GM12878 (cell line): ENCODE measurements at regions not wholly inside any gene's neighbourhood (a gene's known extent, or its start where the extent isn't known, plus 50 kb on each side); places are given as distances from the start of the nearest gene placed in this dataset.

ENCODE experiments used
- ATAC-seq: fragments of 200-7000 bp; cut with Tn5 transposase; 3 replicates; pipeline ENCODE4 v1.9.1; 2020; ENCODE audit warnings: mild to moderate bottlenecking, moderate library complexity
- BruUV-seq: library from RNA; stranded (reverse); fragments of 400-500 nt; replicated peaks from 2 replicates; lab custom pipeline; 2021; lab: Mats Ljungman, UMichigan
- CTCF ChIA-PET: fragments of 300-600 bp; sonication (Branson Sonifier 250); formaldehyde crosslinking; extraction: SDS; loops from one replicate; lab custom pipeline; 2021; ENCODE audit warnings: inconsistent platforms; lab: Yijun Ruan, JAX
- POLR2A ChIA-PET: fragments of 350-600 bp; formaldehyde crosslinking; extraction: SDS; loops from one replicate; lab custom pipeline; 2021; ENCODE audit warnings: inconsistent platforms; lab: Charles Lee
- RAD21 ChIA-PET: fragments of 300-600 bp; sonication (Branson Sonifier 250); formaldehyde crosslinking; loops from one replicate; lab custom pipeline; 2023; ENCODE audit warnings: antibody characterized with exemption; ENCODE audit not compliant: unreplicated experiment; lab: Charles Lee
- SMC1A ChIA-PET: fragments of 300-600 bp; sonication (Branson Sonifier 250); formaldehyde crosslinking; loops from one replicate; lab custom pipeline; 2023; ENCODE audit not compliant: unreplicated experiment, uncharacterized antibody; lab: Charles Lee
- DNase-seq: peaks from one replicate; pipeline ENCODE4 v3.0.0-alpha.2; 2011; ENCODE audit warnings: low read depth, low spot score
- FAIRE-seq: peaks from 3 replicates; lab custom pipeline; 2011; peaks lifted over from hg19 to GRCh38; lab: Jason Lieb, UNC
- H2AFZ ChIP-seq: 2 replicates; pipeline ENCODE4 v1.6.0; 2011; ENCODE audit warnings: low read depth, low read length, control low read depth; ENCODE audit not compliant: control insufficient read depth
- H3K27ac ChIP-seq: 2 replicates; pipeline ENCODE4 v1.5.1; 2011; ENCODE audit warnings: control low read depth; ENCODE audit not compliant: control insufficient read depth, insufficient read depth
- H3K27me3 ChIP-seq, 2 experiments: replicated peaks in 1 of 2; 2 replicates each; pipeline versions ENCODE4 v1.6.0 to v1.6.1; 2011; ENCODE audit warnings: low read length in 1 of 2; ENCODE audit not compliant: control insufficient read depth in 2 of 2, insufficient read depth in 2 of 2
- H3K36me3 ChIP-seq, 2 experiments: 2 replicates each; pipeline ENCODE4 v1.5.1; 2011; ENCODE audit warnings: low read length in 1 of 2; ENCODE audit not compliant: control insufficient read depth in 2 of 2, insufficient read depth in 2 of 2
- H3K4me1 ChIP-seq: 2 replicates; pipeline ENCODE4 v1.6.1; 2011; ENCODE audit warnings: mild to moderate bottlenecking, low read length, moderate library complexity, mixed read lengths; ENCODE audit not compliant: control insufficient read depth, insufficient read depth
- H3K4me2 ChIP-seq: 2 replicates; pipeline ENCODE4 v1.6.0; 2011; ENCODE audit warnings: control low read depth; ENCODE audit not compliant: control insufficient read depth, insufficient read depth
- H3K4me3 ChIP-seq: fragments of 200-600 bp; sonication (generic); 2 replicates; pipeline ENCODE4 v1.5.1; 2016
- H3K79me2 ChIP-seq: 2 replicates; pipeline ENCODE4 v1.6.0; 2011; ENCODE audit warnings: low read length; ENCODE audit not compliant: control insufficient read depth, insufficient read depth
- H3K9ac ChIP-seq: 2 replicates; pipeline ENCODE4 v1.8.0; 2011; ENCODE audit warnings: low read length, control low read depth, mixed read lengths; ENCODE audit not compliant: control insufficient read depth, insufficient read depth
- H3K9me3 ChIP-seq: replicated peaks from 3 replicates; pipeline ENCODE4 v1.5.1; 2011; ENCODE audit warnings: mild to moderate bottlenecking, low read length; ENCODE audit not compliant: control insufficient read depth, insufficient read depth
- H4K20me1 ChIP-seq: 2 replicates; pipeline ENCODE4 v1.6.0; 2011; ENCODE audit not compliant: control insufficient read depth, insufficient read depth
- EGR1 ChIP-seq, 2 experiments: IDR thresholded peaks; 1 replicate in 1 of 2; 2 replicates in 1 of 2; pipeline ENCODE4 v1.6.1; 2011 to 2012; ENCODE audit warnings: low read depth in 2 of 2, low read length in 2 of 2, borderline replicate concordance in 1 of 2, mild to moderate bottlenecking in 1 of 2, moderate library complexity in 1 of 2
- ETV6 ChIP-seq, 2 experiments: fragments of 450-650 bp in 1 of 2; IDR thresholded peaks in 1 of 2; conservative IDR thresholded peaks in 1 of 2; 2 replicates each; pipeline ENCODE4 v1.6.1; 2014; ENCODE audit warnings: antibody characterized with exemption in 1 of 2, borderline replicate concordance in 1 of 2, low read depth in 1 of 2, mild to moderate bottlenecking in 1 of 2, moderate library complexity in 1 of 2
- HSF1 ChIP-seq: fragments of 150-350 bp; IDR thresholded peaks from 2 replicates; pipeline ENCODE4 v1.6.1; 2014; ENCODE audit warnings: mild to moderate bottlenecking, low read depth, low read length
- IRF4 ChIP-seq: IDR thresholded peaks from 2 replicates; pipeline ENCODE4 v1.6.1; 2011; ENCODE audit warnings: low read depth, low read length
- NR2C2 ChIP-seq: IDR thresholded peaks from 2 replicates; pipeline ENCODE4 v1.6.1; 2011; ENCODE audit warnings: borderline replicate concordance, low read depth; ENCODE audit not compliant: control insufficient read depth, insufficient read length
- PAX5 ChIP-seq: IDR thresholded peaks from 2 replicates; pipeline ENCODE4 v1.6.1; 2011; ENCODE audit warnings: low read depth, low read length, borderline replicate concordance
- TBL1XR1 ChIP-seq: IDR thresholded peaks from 2 replicates; pipeline ENCODE4 v1.6.1; 2012; ENCODE audit warnings: low read depth, low read length, improper control_type of control experiment
- ZNF24 ChIP-seq: fragments of 450-650 bp; IDR thresholded peaks from 2 replicates; pipeline ENCODE4 v1.6.1; 2017; ENCODE audit warnings: antibody characterized with exemption, mild to moderate bottlenecking
- ZNF384 ChIP-seq: IDR thresholded peaks from 2 replicates; pipeline ENCODE4 v1.6.1; 2012; ENCODE audit warnings: low read depth, mild to moderate bottlenecking, low read length, improper control_type of control experiment, borderline replicate concordance
- WGBS: methylation state at CpG from one replicate; pipeline ENCODE4 v1.1.6; 2016; ENCODE audit warnings: low lambda C conversion rate; ENCODE audit not compliant: insufficient replicate concordance, insufficient coverage; ENCODE audit errors: missing lambda C conversion rate; 5-methylcytosine and 5-hydroxymethylcytosine counted together
- in situ Hi-C: fragments of 300-500 bp; cut with MboI; formaldehyde crosslinking; loops from 9 replicates; pipeline ENCODE4 v1.14.3; 2018; ENCODE audit warnings: mixed read lengths
- intact Hi-C: fragments of 100-400 bp; cut with micrococcal nuclease; formaldehyde crosslinking; loops from one replicate; pipeline ENCODE4 v1.14.2; 2022; ENCODE audit not compliant: unreplicated experiment
- TF ChIP-seq, protein P1 (sequence below), 3 experiments: IDR thresholded peaks in 2 of 3; conservative IDR thresholded peaks in 1 of 3; 2 replicates each; pipeline ENCODE4 v1.5.1; 2011; ENCODE audit warnings: low read depth in 3 of 3, low read length in 3 of 3, mild to moderate bottlenecking in 3 of 3, control low read depth in 2 of 3, moderate library complexity in 2 of 3, inconsistent platforms in 1 of 3, mixed read lengths in 1 of 3; ENCODE audit not compliant: control insufficient read depth in 2 of 3, insufficient read depth in 1 of 3; ENCODE audit errors: extremely low read depth in 1 of 3
- TF ChIP-seq, protein P2 (sequence below): fragments of 450-650 bp; formaldehyde crosslinking; IDR thresholded peaks from 2 replicates; pipeline ENCODE4 v1.4.0; 2020; ENCODE audit warnings: mild to moderate bottlenecking, moderate library complexity

- Histone ChIP-seq H3K4me1 (no peaks in the 10 kb centered on the region), H3K27me3 (no peaks in the 10 kb centered on the region), H3K36me3 (no peaks in the 10 kb centered on the region), H2AFZ (no peak overlapping the region), H3K79me2 (no peaks in the 10 kb centered on the region), H3K4me2 (no peak overlapping the region), H3K27ac (no peak overlapping the region), H3K4me3 (no peak overlapping the region), H3K9me3 (no peaks in the 10 kb centered on the region)
- intact Hi-C loops, result no loop called here
- ChIA-PET RAD21 (no interaction called here), CTCF (no interaction called here)
- WGBS, result 0% methylated on average over 3 of the region's 3 CpGs
- FAIRE-seq, result no peak
- ATAC-seq, result no peak
- no peak for DNase-seq
- in situ Hi-C loops, result no loop called here
- TF ChIP-seq ZNF384 (no peak), EGR1 (IDR thresholded peaks at IDR 0.05; ENCODE audit: borderline replicate concordance in 1 of 2, low read depth in 2 of 2, low read length in 2 of 2) (no peak), NR2C2 (no peak), ZNF24 (no peak), PAX5 (no peak), TBL1XR1 (no peak), HSF1 (no peak), IRF4 (no peak), ETV6 (conservative IDR thresholded peaks at IDR 0.05 in 1 of 2, IDR thresholded peaks at IDR 0.05 in 1 of 2; ENCODE audit: borderline replicate concordance in 1 of 2, low read depth in 1 of 2) (no peak)
- TF ChIP-seq, protein P1, sequence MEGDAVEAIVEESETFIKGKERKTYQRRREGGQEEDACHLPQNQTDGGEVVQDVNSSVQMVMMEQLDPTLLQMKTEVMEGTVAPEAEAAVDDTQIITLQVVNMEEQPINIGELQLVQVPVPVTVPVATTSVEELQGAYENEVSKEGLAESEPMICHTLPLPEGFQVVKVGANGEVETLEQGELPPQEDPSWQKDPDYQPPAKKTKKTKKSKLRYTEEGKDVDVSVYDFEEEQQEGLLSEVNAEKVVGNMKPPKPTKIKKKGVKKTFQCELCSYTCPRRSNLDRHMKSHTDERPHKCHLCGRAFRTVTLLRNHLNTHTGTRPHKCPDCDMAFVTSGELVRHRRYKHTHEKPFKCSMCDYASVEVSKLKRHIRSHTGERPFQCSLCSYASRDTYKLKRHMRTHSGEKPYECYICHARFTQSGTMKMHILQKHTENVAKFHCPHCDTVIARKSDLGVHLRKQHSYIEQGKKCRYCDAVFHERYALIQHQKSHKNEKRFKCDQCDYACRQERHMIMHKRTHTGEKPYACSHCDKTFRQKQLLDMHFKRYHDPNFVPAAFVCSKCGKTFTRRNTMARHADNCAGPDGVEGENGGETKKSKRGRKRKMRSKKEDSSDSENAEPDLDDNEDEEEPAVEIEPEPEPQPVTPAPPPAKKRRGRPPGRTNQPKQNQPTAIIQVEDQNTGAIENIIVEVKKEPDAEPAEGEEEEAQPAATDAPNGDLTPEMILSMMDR (IDR thresholded peaks at IDR 0.05 in 2 of 3, conservative IDR thresholded peaks at IDR 0.05 in 1 of 3; ENCODE audit: control insufficient read depth in 2 of 3, extremely low read depth in 1 of 3, insufficient read depth in 1 of 3, low read depth in 3 of 3, low read length in 3 of 3), result no peak
- TF ChIP-seq, protein P2, sequence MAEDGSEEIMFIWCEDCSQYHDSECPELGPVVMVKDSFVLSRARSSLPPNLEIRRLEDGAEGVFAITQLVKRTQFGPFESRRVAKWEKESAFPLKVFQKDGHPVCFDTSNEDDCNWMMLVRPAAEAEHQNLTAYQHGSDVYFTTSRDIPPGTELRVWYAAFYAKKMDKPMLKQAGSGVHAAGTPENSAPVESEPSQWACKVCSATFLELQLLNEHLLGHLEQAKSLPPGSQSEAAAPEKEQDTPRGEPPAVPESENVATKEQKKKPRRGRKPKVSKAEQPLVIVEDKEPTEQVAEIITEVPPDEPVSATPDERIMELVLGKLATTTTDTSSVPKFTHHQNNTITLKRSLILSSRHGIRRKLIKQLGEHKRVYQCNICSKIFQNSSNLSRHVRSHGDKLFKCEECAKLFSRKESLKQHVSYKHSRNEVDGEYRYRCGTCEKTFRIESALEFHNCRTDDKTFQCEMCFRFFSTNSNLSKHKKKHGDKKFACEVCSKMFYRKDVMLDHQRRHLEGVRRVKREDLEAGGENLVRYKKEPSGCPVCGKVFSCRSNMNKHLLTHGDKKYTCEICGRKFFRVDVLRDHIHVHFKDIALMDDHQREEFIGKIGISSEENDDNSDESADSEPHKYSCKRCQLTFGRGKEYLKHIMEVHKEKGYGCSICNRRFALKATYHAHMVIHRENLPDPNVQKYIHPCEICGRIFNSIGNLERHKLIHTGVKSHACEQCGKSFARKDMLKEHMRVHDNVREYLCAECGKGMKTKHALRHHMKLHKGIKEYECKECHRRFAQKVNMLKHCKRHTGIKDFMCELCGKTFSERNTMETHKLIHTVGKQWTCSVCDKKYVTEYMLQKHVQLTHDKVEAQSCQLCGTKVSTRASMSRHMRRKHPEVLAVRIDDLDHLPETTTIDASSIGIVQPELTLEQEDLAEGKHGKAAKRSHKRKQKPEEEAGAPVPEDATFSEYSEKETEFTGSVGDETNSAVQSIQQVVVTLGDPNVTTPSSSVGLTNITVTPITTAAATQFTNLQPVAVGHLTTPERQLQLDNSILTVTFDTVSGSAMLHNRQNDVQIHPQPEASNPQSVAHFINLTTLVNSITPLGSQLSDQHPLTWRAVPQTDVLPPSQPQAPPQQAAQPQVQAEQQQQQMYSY (CRISPR knock-in tag), result no peak
- TF ChIP-seq, all 136 proteins: peak for 0
- POLR2A ChIA-PET, result no interaction called here
- Histone ChIP-seq H4K20me1 (no peaks in the 10 kb centered on the region), H3K9ac (no peak overlapping the region)
- SMC1A ChIA-PET, result interaction anchor here (1.1 kb wide), 1 partner anchor 12 kb away, joined by 3 read pairs; no protein-coding TSS in a partner anchor
- BruUV-seq, result no TSS peak
These were observed 606.0 kb upstream of the HTR1E start for GRCh38 chr6:86331265-86331840.
